Thymus (tissue), 11 donors: ENCODE measurements at regions not wholly inside any gene's neighbourhood (a gene's known extent, or its start where the extent isn't known, plus 50 kb on each side); places are given as distances from the start of the nearest gene placed in this dataset.

ENCODE experiments used
- DNase-seq, 9 donors: peaks; one replicate each; pipeline ENCODE4 v3.0.0-alpha.2; 2013; ENCODE audit warnings: low spot score in 9 of 9, low read depth in 6 of 9, missing footprints in 1 of 9
- H3K27ac ChIP-seq, 2 donors: one replicate each; pipeline ENCODE4 v1.5.1; 2013; ENCODE audit warnings: control low read depth in 1 of 2, low read depth in 1 of 2, low read length in 1 of 2, mild to moderate bottlenecking in 1 of 2, moderate library complexity in 1 of 2
- H3K27me3 ChIP-seq, 2 donors: one replicate each; pipeline ENCODE4 v1.5.1; 2013; ENCODE audit warnings: low read length in 1 of 2; ENCODE audit not compliant: control insufficient read depth in 2 of 2, insufficient read depth in 1 of 2
- H3K36me3 ChIP-seq, 2 donors: one replicate each; pipeline ENCODE4 v1.5.1; 2013; ENCODE audit warnings: low read length in 1 of 2, mild to moderate bottlenecking in 1 of 2, moderate library complexity in 1 of 2; ENCODE audit not compliant: control insufficient read depth in 2 of 2, insufficient read depth in 2 of 2
- H3K4me1 ChIP-seq, 2 donors: one replicate each; pipeline ENCODE4 v1.5.1; 2013; ENCODE audit warnings: low read length in 2 of 2; ENCODE audit not compliant: control insufficient read depth in 2 of 2, insufficient read depth in 2 of 2
- H3K4me3 ChIP-seq, 2 donors: one replicate each; pipeline ENCODE4 v1.5.1; 2013; ENCODE audit warnings: low read length in 2 of 2, control low read depth in 1 of 2, mild to moderate bottlenecking in 1 of 2
- H3K9me3 ChIP-seq, 2 donors: one replicate each; pipeline ENCODE4 v1.5.1; 2013; ENCODE audit warnings: low read length in 1 of 2, mild to moderate bottlenecking in 1 of 2; ENCODE audit not compliant: control insufficient read depth in 2 of 2, insufficient read depth in 1 of 2
- WGBS: extraction: QIAGEN DNeasy Blood & Tissue Kit; methylation state at CpG from one replicate; pipeline ENCODE4 v1.1.7; 2013; 5-methylcytosine and 5-hydroxymethylcytosine counted together
- donor health status: healthy.

DNA sequence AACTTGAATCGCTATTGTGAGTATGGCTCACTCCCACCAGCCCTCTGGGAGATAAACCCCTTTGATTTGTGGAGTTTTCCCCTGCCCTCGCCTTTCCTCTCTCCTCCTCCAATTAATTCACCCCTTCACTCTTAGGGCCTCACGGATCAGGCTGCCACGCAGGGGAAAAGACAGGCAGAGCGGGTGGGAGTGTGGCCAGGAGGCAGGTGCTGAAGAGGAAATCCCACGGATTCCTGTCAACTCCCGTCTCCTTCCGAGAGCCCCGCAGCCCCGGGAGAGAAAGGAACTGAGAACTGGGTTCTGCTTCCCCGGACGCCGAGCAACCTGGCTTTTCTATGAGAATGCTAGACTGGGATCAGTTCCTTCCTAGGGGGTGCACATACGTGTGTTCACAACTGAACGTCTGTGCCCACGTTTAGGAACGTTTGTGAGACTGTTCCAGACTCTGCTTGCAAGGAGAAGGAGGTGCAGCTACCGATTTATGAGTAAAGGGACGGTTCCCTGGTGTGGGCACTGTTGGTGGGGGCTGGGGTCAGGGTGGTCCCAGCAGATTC is 314.5 kb upstream of the TLE4 start:
- 26% methylated on average over 19 of the region's 19 CpGs for WGBS
- Histone ChIP-seq H3K27ac (no peak overlapping the region), H3K4me1 (no peaks in the 10 kb centered on the region), H3K27me3 (peaks cover 0 to 24% of the 10 kb centered on the region in 2 donors), H3K4me3 (no peak overlapping the region), H3K9me3 (no peaks in the 10 kb centered on the region), H3K36me3 (no peaks in the 10 kb centered on the region)
- DNase-seq = no peak

DNA sequence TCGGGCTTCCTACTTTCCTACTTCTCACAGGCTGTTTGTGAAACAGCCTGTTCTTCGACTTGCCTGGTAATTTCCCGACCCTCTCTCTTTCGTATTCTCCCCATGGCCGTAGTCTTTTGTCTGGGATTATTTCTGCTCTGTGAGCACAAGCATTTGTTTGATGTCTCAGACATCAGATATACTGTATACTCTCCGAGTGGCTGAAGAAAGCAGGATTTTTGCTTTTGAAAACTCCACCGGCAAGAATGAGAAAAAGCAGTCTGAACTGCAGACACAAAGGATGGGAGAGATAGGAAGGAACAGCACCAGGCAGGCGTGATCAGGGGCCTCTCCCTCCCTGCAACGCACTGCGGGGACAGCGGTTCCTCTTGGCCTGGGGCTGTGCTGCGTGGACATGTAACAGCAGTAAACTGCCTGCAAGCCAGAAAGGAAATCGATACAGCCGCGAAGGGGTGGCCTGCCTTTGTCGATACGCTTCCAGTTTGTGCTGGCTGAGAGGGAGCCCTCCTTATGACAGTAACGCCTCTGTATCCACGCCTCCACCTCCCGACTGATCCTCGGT is 313.9 kb upstream of the TLE4 start:
- Histone ChIP-seq H3K27ac (no peak overlapping the region), H3K27me3 (peaks cover 0 to 24% of the 10 kb centered on the region in 2 donors), H3K4me3 (no peak overlapping the region), H3K36me3 (no peaks in the 10 kb centered on the region), H3K4me1 (no peaks in the 10 kb centered on the region), H3K9me3 (no peaks in the 10 kb centered on the region)
- WGBS = 82% methylated on average over 21 of the region's 21 CpGs
- no peak for DNase-seq

DNA sequence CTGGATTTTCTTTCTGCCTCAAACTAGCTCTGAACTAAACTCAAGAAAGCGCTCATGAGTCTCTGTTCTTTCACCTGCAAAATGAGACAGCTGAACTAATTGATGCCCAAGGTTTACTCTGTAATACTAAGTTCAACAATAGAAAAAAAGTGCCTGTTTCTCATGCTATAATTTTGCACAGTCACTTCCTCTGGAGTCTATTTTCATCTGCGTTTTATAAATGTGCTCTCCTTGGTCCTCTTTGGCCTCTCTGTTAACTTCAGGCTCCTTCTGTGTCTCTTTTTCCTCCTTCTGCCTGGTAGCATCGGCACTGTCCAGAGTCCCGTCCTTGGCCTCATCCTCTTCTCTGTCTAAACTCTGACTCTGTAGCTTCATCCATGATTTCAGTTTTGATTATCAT is 311.9 kb upstream of the TLE4 start:
- H3K4me3 ChIP-seq = no peak overlapping the region
- no peaks in the 10 kb centered on the region for H3K36me3 ChIP-seq
- no peaks in the 10 kb centered on the region for H3K4me1 ChIP-seq
- no peak for DNase-seq
- 15% methylated on average over 4 of the region's 4 CpGs for WGBS
- H3K27me3 ChIP-seq = peaks cover 0 to 24% of the 10 kb centered on the region in 2 donors
- H3K27ac ChIP-seq = no peak overlapping the region
- no peaks in the 10 kb centered on the region for H3K9me3 ChIP-seq

DNA sequence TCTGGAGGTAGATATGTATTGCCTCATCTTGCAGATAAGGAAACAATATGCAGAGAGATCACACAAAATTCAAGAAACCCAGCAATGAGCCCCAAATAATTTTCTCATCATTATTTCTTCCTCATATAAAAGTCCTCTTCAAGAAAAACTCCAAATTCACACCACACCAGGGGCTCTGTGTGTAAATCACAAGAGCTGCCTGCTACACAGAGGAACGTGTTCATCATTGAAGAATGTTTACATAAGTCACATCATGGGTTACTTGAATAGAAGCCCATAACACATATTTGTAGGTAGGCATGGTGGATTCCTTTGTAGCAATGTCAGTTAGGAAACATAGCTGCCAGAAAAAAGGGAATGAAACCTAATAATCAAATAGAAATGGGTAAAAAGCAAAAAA is 308.1 kb upstream of the TLE4 start:
- Histone ChIP-seq H3K27me3 (no peaks in the 10 kb centered on the region), H3K4me3 (no peak overlapping the region), H3K36me3 (no peaks in the 10 kb centered on the region), H3K27ac (no peak overlapping the region), H3K4me1 (no peaks in the 10 kb centered on the region), H3K9me3 (no peaks in the 10 kb centered on the region)
- DNase-seq = no peak
- 87% methylated on average over 1 of the region's 1 CpG for WGBS

DNA sequence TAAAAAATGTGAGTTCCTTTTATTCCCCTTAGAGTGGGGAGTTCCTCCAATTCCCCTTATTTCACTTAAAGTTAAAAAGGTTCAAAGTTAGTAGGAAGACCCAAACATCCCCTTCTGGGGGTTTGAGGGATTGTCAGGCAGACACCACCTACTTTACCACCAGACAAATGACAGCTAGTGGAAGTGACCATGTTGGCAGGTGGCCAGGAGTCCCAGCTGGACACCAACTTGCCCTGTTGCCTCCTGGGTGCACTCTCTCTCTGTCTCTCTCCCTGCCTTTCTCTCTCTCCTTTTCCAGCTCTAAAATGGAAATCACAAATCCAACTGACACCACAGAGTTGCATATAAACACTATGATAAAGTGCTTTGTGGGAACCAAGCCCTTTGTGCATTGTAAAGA is 307.7 kb upstream of the TLE4 start:
- H3K4me1 ChIP-seq = no peaks in the 10 kb centered on the region
- no peak overlapping the region for H3K27ac ChIP-seq
- H3K36me3 ChIP-seq = no peaks in the 10 kb centered on the region
- no peaks in the 10 kb centered on the region for H3K27me3 ChIP-seq
- no peak overlapping the region for H3K4me3 ChIP-seq
- no peaks in the 10 kb centered on the region for H3K9me3 ChIP-seq
- DNase-seq = no peak

DNA sequence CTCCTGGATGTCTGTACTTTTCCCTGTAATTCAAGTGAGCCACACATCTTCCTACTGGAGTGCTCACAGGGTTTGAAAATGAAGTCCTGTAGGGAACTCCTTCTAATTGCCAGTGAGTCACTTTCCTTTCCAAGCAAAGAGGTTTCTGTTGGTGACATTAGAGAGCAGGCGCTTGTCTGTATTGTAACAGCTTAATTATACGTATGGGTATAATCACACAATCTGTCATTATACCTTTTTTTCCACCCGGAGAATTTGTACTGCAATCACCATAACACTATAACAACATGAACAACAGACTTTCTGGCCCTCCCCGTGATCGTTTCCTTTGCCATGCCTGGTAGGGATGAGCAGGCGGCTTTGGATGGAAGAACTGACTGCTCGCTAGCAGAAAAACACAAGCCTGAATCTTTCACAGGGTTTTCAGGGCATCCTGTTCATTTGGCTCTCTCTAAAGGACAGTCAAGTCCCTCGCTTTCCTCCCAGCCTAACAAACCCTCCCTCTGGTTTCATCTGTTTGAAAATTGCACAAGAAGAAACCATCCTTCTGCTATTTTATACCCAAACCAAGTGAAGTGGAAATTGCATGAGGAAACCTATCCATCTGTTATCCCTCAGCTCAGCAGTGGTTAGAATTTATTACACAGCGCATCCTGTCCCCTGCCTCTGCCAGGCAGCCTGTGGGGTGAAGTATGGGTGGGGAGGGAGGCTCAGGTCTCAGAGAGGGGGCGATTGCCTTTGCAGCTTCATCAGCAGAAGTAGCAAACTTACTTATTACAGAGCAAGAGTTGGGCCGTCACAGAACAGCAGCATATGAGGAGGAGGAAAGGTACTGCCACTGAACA is 307.0 kb upstream of the TLE4 start:
- Histone ChIP-seq H3K9me3 (no peaks in the 10 kb centered on the region), H3K4me1 (no peaks in the 10 kb centered on the region), H3K36me3 (no peaks in the 10 kb centered on the region), H3K27me3 (no peaks in the 10 kb centered on the region), H3K4me3 (no peak overlapping the region), H3K27ac (no peak overlapping the region)
- 27% methylated on average over 11 of the region's 11 CpGs for WGBS
- no peak for DNase-seq

DNA sequence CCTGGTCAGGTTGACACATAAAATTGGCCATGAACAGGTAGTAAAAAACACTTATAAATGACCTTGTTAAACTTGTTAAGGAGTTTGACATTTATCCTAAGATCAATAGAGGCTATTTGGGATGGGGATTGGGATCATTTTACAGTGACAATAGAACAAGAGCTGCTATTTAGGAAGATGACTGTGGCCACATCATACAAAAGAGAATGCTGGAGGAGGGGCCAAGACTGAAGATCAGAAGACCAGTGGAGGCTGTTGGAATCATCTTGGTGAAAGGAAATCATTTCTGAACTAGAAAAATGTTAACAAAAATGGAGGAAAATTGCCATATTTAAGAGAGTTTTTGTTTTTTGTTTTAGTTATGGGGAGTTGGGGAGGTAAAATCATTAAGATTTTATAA is 304.8 kb upstream of the TLE4 start:
- no peaks in the 10 kb centered on the region for H3K4me1 ChIP-seq
- H3K27ac ChIP-seq = no peak overlapping the region
- no peaks in the 10 kb centered on the region for H3K27me3 ChIP-seq
- H3K9me3 ChIP-seq = no peaks in the 10 kb centered on the region
- no peak for DNase-seq
- H3K4me3 ChIP-seq = no peak overlapping the region
- no peaks in the 10 kb centered on the region for H3K36me3 ChIP-seq

DNA sequence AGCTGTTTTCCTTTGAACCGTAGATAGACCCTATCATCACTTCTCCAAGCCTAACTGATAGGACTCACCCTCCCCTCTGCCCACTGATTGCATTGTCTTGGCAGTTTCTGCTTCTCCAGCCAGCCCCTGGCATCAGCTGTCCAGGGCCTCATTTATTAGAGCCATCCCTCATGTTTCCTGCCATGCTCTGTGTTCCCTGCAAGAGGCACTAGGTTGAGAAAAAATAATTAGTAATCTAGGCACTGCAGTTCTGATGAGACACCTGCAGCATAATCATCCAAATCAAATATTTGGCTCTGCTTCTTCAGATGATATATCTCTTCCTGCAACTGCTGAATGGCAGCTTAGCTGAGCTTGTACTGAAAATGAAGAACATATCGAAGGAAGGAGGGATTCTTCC is 303.0 kb upstream of the TLE4 start:
- Histone ChIP-seq H3K27ac (no peak overlapping the region), H3K4me1 (no peaks in the 10 kb centered on the region), H3K36me3 (no peaks in the 10 kb centered on the region), H3K27me3 (no peaks in the 10 kb centered on the region), H3K9me3 (no peaks in the 10 kb centered on the region), H3K4me3 (no peak overlapping the region)
- no peak for DNase-seq
- 88% methylated on average over 2 of the region's 2 CpGs for WGBS

DNA sequence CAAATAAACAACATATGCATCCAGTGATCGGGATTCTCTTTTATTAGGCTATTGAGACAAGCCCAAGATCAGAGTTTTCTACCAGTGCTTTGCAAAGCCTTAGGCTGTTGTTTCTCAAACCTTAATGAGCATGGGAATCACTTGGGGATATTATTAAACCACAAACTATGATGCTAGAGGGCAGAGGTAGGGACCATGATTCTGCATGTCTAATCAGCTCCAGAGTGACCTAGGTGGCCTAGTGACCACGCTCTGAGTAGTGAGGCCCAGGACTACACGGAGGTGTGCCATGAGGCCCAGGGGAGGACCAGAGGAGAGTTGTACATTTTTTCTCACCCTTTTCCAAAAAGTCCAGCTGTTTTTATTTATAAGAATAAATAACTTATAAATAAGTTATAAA is 298.5 kb upstream of the TLE4 start:
- Histone ChIP-seq H3K36me3 (no peaks in the 10 kb centered on the region), H3K4me1 (no peaks in the 10 kb centered on the region), H3K27me3 (no peaks in the 10 kb centered on the region), H3K9me3 (peaks cover 0 to 2% of the 10 kb centered on the region in 2 donors), H3K4me3 (no peak overlapping the region), H3K27ac (no peak overlapping the region)
- no peak for DNase-seq
- WGBS = 96% methylated on average over 3 of the region's 3 CpGs
